ENCODE measurements at regions not wholly inside any gene's neighbourhood (a gene's known extent, or its start where the extent isn't known, plus 50 kb on each side); places are given as distances from the start of the nearest gene placed in this dataset.

DNA sequence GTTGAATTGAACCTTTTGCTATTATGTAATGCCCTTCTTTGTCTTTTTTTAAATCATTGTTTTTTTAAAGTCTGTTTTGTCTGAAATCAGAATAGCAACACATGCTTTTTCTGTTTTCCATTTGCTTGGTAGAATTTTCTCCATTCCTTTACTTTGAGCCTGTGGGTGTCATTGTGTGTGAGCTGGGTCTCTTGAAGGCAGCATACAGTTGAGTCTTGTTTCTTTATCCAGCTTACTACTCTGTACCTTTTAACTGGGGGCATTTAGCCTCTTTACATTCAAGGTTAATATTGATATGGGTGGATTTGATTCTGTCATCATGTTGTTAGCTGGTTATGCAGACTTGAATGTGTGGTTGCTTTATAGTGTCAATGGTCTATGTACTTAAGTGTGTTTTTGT, 292.0 kb downstream of the MAP2K4 start:
- TF ChIP-seq ARNT (IDR thresholded peaks at IDR 0.05) (no peak), ZNF384 (IDR thresholded peaks at IDR 0.05) (no peak), ELF4 (IDR thresholded peaks at IDR 0.05) (no peak), CTBP1 (IDR thresholded peaks at IDR 0.05; ENCODE audit: borderline replicate concordance) (no peak), SUZ12 (IDR thresholded peaks at IDR 0.05) (no peak), L3MBTL2 (conservative IDR thresholded peaks at IDR 0.05) (no peak), FOXM1 (IDR thresholded peaks at IDR 0.05; ENCODE audit: borderline replicate concordance) (no peak)
